ENCODE measurements at regions not wholly inside any gene's neighbourhood (a gene's known extent, or its start where the extent isn't known, plus 50 kb on each side); places are given as distances from the start of the nearest gene placed in this dataset.

DNA sequence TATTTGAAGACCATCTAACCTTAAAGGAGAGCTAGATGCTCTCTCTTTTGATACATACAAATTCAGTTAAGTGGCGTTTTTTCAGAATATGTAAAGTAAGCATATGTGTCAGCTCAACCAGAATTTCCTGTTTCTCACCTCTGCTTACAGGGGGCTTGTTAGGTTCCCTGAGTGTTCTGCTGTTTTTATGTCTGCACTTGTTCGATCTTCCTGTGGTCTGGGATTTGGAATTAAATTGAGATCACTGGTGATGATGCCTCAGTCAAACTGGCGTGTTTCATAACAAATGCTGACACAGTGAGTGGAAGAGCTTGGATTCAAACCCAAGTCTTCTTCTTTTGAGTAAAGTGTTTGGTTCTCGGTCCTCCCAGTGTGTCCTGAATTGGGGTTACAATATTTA is 348.3 kb upstream of the AKR1E2 start:
- DNase-seq, result no peak

DNA sequence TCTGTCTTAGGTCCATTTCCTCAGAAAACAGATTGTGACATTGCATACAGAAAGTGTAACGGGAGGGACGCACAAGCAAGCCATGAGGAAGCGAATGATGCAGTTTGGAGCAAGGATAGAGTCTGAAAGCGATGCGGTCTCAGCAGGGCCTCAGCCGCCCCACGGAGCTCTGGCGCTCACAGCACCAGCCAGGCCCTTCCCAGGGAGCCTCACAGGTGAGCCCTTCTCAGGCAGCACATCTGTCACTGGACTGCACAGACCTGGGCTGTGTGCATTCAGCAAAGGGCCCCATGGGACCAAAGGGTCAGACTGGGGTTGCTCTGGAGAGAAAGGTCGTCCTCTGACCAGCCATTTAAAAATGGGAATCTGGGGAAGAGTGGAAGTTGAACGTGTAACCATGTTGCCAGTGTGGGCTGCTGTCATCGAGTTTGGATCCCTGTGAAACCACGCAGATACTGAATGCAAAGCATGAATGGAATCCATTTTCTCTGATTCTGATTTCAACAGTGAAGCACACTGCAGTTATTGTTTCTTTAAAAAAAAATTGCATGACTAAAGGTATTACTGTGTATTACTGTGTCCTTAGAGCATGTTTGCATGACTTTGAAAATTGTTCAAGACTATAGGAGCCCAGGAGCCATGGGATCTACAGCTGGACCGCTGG is 350.0 kb upstream of the AKR1E2 start:
- DNase-seq, result no peak

DNA sequence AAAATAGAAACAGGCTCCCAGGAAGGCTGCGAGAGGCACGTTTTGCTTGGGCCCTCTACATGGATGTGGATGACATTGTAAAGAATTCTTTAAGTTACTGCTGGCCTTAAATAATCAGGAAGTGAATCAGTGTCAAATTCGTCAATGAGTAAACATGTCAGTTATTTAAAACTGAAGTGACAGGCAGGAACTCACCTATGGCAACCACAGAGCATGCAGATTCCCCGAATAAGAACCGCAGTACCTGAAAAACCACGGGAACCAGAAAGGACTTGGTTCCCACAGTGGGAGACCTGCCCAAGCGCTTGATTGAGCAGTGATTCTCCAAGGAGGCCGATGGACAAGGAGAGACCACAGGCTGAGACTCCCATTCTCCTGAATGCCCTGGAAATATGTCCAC is 351.2 kb upstream of the AKR1E2 start:
- DNase-seq, result no peak

DNA sequence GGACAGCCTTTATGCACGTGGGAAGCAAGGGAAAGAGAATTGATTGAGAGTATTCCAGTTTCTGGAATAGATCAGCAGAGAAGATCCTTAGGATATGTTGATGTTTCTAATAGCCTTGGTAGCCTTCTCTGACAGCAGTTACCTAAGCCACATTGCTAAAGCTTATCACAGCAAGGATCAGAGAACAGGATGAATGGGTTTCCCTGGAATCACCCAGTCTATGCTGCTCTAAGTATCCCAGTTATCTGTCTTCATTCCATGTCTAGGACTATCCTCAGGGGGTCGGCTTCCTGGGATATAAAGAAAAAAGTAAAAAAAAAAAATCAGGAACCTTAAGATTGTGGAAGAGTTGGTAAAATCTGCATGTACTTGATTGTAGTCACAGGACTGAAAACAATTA is 352.0 kb upstream of the AKR1E2 start:
- no peak for DNase-seq

DNA sequence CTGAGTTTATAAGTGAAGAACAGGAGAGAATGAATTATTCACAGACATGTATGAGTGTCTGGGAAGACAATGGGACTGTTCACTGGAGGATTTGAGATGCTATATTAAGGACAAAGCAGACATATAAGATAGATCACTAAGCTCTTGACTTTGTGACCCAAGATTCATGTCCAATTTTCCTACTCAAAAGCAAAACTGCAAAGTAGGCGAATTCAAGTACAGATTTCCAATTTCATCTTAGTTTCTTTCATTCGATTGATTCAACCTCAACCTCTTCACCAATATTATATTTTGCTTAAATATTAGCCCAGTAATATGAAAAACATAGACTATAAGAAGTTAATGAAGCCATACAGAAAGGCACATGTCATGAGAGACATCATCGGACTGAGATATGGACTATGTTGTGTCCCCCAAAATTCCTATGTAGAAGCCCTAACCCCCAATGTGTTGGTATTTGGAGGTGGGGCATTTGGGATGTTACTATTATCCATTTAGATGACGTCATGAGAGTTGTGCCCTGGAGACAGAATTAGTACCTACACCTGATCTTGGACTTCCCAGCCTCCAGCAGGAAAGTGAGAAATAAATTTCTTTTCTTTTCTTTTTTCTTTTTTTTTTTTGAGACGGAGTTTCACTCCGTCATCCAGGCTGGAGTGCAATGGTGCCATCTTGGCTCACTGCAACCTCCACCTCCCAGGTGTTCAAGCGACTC is 353.7 kb upstream of the AKR1E2 start:
- no peak for DNase-seq

DNA sequence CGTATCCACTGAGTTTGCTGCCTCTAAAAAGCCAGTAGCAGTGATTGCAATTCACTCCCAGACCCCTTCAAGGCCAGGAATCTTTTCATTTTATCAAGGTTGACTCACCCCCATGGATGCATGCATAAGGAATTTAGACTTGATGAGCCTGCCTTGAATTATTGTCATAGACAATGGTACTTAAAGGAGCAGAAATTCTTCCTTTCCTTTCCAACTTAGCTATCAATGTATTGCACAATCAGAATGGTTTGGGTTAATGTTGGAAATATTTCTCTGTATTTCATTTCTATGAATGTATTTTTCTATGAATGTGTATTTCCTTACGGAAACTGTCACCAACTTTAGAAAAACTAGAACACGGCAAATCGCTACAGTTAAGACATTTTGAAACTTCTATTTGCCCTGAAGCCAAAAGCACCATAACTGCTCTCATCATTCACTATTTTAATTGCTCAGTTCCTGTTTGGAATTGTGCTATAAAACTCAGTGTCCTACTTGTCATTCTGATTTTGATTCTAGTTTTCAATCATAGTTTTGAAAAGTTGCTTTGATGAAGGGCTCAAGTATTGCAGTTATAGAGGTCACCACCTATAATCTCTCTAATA is 355.7 kb upstream of the AKR1E2 start:
- no peak for DNase-seq

DNA sequence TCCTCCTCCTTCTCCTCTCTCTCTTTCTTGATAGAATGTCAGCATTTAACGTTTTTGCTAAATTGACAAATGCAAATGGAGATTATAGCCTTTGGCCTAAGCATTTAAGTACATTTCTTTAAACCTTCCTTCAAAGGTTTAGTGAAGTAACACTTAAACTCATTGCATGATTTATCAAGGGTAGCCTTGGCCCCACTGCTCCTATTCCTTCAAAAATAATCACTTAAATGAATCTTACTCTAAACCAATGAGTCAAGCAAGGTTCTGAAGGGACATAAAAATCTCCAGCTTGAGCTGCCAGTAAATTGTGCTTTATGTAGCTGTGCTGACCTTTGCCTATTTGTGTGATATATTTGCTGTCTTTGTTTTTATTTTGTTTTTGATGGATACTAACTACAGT is 358.5 kb upstream of the AKR1E2 start:
- DNase-seq, result no peak

DNA sequence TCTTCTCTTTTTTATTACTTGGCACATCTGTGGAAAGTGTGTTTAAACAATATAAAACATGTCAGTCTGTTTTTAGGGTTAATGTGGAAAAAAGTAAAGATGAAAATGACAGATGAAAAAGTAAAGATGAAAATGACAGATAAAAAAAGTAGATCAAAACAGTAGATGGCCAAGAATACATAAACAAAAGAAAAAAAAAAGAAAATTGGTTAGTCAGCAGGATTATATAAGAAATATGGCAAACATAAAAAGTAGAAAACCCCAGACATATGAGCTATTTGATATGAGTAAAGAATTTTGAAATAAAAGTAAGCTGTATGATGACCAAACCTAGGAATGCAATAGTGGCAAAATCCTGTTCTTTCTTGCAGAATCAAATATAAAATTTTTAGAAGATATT is 365.7 kb upstream of the AKR1E2 start:
- DNase-seq, result no peak

DNA sequence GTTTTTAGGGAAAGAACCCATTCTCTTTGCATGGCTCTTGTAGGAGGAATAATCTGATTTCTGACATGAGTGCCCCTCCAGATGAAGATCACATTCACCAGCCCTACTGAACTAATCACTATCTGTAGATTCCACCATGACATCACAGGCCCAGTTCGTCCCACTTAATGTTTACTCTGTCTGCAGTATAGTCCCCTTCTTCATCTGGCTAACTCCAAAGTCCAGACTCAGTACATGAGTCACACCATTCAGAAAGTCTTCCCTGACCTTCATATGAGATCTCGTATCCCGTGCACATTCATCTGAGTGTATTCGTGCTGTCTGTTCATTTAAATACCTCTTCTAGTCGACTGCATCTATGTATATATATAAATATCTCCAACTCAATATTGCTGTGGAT is 366.5 kb upstream of the AKR1E2 start:
- peak in 2 of 3 donors; percentile 2 to 29 for DNase-seq

DNA sequence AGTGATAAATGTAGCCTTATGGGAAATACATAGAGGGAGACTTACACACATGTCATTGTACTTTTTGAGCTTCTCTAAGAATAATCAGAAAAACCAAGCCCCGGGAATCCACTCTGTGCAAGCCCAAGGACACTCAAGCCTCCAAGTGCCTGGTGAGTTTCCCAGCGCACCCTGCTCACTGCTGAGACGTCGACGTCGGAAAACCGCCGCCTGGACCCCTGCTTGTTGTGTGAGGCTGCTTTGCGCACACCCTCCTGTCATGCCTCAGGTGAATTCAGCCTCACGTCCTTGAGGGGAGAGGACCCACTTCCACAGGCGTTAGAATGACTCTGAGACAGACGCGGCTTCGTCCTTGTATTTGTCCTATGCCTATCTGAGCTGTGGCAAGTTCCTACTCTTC is 368.4 kb upstream of the AKR1E2 start:
- no peak for DNase-seq

DNA sequence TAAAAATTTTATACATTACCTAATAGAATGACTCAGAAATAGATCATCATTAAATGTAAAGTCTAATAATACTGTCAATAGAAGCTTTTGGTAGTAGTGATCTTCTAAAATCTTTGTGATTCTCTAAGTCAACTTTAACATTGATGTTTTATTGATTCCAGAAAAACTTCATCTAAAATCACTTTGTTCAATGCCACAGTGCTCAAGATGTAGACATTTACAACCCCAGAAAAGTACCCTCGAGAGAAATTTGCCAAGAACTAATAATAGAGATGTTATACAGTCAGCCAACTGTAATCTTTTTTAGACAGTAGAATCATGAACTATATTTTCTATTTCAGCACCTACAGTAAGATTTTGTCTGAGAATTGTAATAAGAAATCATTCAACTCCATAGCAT is 369.2 kb upstream of the AKR1E2 start:
- DNase-seq, result no peak

DNA sequence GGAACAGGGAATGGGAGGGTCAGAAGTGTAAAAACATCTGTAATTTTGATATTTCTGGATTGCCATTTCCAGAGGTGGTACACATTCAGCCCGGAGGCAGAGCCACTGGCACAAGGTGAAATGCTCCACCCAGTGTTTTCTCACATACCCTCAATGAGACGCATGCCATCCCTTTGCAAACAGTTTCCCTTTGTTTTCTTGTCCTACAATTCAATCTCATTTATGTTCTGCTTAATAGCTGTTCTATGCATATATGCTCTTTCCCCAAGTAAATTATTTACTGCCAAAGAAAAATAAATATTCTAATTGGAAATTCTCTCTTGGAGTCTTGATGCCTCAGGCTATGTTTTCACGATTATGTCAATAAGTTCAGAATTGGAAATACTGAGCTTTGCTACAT is 369.7 kb upstream of the AKR1E2 start:
- DNase-seq, result no peak

DNA sequence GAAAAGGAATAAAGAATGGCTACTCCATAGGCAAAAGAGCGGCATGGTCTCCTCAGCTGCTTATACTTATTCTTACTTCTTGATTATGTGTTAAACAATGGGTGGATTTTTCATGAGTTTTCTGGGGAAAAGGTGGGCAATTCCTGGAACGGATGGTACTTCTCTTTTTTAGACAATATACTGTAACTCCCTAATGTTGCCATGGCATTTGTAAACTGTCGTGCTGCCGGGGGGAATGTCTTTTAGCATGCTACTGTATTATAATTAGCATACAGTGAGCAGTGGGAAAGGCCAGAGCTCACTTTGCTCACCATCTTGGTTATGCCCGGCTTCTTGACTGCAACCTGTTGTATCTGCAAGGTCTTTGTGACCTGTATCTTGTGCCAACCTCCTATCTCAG is 372.1 kb upstream of the AKR1E2 start:
- peak; percentile 38 to 66 (median 41) for DNase-seq

DNA sequence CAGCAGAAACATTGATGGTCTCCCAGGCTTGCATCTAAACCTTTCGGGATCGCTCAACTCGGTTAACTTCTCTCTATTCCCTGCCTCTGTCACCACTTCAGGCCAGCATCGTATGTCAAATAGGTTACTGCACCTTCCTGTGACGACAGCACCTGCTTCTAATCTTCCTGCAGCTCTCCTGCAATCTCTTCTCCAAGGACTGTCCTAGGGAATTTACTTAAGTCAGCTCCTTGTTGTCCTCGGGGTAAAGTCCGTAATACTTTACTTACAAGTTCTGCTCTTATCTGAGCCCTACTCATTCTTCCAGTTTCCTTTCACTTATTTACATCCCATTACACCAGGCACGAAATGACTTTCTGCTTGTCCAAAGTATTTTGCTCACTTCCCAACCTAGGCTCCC is 372.7 kb upstream of the AKR1E2 start:
- no peak for DNase-seq

DNA sequence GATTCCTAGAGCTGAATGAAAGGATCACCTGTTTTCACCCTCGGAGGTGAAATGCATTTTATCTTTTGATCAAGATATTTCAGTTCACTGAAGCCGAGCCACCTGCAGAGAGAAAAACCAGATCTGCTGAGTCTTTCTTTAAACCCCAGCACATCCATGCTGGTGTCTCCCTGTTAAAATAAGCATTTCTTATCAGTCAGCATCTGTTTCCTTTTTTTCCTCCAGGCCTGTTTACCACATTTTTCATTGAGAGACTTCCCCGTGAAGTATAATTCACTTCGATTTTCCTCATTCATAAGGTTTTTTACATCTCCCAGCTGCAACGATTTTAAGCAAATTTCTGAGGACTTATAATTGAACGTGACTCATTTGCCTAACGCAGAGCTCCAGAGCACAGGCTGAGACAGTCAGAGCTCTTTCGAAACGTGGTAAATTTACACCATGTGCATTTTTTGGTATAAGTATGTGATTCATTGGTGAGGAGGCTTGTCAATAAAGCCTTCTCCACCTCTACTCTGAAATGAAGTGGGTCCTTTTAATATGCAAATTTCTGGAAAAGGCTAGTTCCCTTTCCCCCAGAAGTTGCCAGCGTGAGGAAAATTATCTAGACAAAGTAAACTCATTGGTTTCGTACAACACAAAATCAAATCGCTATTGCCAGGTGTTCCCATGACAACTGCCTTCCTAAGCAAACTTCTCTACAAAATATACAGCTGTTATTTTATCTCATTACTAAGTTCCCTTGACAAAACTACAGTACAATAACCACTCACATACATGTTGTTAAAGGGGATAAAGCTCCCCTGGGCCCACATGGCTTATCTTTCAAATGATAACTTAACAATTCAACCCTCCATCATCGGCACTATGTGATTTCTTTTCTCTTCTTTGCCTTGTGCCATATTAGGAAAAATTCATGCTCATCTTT is 374.8 kb upstream of the AKR1E2 start:
- peak; percentile 87 to 98 (median 95) for DNase-seq

DNA sequence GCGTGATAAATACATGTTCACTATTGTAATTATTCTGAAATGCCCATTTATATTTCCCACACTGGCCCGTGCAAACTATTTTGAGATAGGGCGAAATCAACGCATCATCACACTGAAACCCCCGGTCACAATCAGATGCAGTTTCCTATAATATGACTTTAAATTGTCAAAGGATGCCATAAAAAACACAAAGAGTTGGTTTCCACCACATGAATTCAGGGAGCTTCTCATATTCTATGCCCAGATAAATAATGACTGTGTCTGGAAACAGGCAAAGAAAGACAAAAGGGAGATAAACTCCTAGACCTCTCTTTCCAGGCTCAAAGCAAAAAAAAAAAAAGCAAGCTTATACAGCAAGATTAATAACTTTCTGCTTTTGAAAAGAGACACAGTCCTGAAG is 375.8 kb upstream of the AKR1E2 start:
- no peak for DNase-seq

DNA sequence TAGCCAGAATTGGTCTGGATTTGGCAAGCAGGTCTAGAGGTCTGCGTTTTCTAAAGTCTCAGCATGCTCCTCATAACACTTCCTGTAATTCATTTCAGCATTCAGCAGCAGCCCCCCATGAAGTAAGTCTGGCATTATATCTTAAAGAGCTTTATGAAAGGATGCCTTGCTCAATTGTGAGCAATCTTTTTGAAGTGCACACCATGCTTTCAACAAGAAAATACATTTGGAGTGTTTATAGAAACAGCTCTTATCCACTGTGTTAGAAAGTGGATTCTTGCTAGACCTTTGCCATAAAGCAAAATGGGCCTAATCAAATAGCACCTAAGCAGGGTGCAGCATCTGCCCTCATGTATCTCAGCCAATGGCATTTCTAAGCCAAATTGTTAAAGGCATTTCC is 378.0 kb upstream of the AKR1E2 start:
- no peak for DNase-seq

DNA sequence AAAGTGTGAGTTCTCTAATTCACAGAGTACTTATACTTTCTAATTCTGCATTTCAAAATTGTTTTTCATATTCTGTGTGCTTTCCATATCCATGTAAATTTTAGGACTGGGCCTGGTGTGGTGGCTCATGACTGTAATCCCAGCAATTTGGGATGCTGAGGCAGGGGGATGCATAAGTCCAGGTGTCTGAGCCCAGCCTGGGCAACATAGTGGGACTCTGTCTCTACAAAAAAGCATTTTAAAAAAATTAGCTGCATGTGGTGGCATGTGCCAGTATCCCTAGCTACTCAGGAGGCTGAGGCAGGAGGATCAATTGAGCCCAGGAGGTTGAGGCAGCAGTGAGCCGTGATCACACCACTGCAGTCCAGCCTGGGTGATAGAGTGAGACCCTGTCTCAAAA is 382.6 kb upstream of the AKR1E2 start:
- no peak for DNase-seq

DNA sequence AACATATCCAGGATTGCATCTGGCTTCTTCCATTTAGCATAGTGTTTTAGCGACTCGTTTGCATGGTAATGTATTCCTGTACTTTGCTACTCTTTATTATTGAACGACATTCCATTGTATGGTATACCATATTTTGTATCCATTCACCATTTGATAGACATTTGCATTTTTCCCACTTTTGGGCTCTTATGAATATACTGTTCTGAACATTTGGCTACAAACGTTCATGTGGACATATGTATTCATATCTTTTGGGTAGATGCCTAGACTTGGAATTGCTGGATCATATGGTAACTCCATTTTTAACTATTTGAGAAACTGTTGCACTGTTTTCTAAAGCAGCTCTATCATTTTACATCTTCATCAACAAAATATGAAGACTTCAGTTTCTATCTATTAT is 383.7 kb upstream of the AKR1E2 start:
- DNase-seq, result no peak

DNA sequence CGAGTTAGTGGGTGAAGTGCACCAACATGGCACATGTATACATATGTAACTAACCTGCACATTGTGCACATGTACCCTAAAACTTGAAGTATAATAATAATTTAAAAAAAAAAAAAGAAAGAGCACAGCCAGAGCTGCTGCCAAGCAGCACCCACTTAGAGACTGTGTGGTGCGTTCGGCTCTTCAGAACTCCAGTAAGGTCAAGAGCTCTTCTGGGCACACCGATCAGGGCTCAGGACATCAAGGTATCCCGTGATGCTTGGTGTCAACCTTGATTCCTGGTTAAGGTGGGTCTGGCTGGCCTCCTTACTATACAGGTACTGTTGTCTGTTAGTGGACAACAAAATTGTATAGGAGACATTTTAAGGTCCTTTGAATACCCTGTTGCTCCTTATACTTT is 385.7 kb upstream of the AKR1E2 start:
- DNase-seq, result no peak

DNA sequence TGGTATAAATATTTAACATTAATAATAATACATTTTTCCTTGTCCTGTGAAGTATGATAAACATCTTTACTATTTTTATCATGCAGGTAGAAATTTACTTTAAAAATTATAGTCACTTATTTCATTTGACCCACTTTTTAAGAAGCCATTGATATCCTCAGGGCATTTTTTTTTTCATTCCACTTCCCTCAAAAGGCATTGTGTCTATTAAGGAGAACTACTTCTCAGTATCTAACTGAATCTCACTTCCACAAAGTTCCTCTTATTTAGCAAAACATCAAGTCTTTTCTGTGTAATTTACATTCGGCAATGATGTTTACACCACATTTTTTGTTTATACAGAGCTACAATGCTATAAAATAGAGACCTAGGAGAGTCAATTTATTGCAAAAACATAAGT is 388.2 kb upstream of the AKR1E2 start:
- peak; percentile 3 to 29 (median 28) for DNase-seq

DNA sequence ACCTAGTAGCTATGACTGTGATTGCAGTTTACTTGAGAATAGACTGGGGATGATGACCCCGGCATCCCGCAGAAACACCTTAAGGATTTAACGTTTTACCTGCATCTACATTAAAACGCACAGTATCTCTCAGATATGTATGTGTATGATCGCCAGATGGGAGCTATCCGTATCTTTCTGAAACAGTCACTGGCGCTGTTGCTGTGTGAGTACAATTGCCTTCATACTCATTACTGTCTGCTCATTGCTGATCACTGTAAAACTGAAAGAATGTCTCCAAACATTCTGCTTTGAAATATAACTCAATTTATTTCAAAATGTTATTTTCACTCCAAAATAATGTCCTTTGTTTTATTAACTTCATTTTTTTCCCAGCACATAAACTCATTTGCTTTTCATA is 388.9 kb upstream of the AKR1E2 start:
- DNase-seq, result no peak

DNA sequence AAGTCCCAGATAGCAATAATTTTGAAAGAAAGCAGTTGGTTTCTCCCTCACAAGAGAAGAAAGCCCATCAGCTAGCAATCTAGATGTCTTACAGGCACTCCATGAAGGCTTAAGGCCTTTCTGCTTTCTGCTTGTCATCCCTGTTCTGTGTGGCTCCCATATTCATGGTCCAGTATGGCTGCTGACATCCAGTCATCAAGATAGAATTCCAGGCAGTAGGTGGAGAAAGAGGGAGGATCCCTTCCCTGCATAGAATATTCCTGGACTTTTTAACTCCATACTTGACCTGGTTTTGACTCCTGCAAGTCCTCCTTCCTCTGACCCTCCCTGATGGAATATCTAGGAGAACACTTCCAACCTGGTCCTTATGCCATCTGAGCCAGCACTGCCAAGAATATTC is 389.9 kb upstream of the AKR1E2 start:
- DNase-seq, result no peak

All from suppressor macrophage treated with lipopolysaccharide for 1 hour (primary cell).